Keratinocyte (primary cell): ENCODE measurements at regions not wholly inside any gene's neighbourhood (a gene's known extent, or its start where the extent isn't known, plus 50 kb on each side); places are given as distances from the start of the nearest gene placed in this dataset.

Source experiments
- DNase-seq: peaks from one replicate; pipeline ENCODE4 v3.0.0-alpha.2; 2011; ENCODE audit warnings: low read depth, missing footprints, low spot score
- FAIRE-seq: peaks from 2 replicates; lab custom pipeline; 2011; peaks lifted over from hg19 to GRCh38; lab: Jason Lieb, UNC
- H2AFZ ChIP-seq: 2 replicates; pipeline ENCODE4 v1.6.0; 2012; ENCODE audit warnings: low read length, control low read depth, inconsistent platforms; ENCODE audit not compliant: control insufficient read depth
- H3K27ac ChIP-seq: 2 replicates; pipeline ENCODE4 v1.5.1; 2011; ENCODE audit warnings: low read length; ENCODE audit not compliant: control insufficient read depth, insufficient read depth
- H3K27me3 ChIP-seq: 3 replicates; pipeline ENCODE4 v1.6.0; 2011; ENCODE audit warnings: low read length; ENCODE audit not compliant: control insufficient read depth, insufficient read depth; ENCODE audit errors: extremely low read depth
- H3K36me3 ChIP-seq, 2 experiments: 2 replicates in 1 of 2; 3 replicates in 1 of 2; pipeline ENCODE4 v1.5.1; 2011; ENCODE audit warnings: low read length in 2 of 2, mild to moderate bottlenecking in 1 of 2; ENCODE audit not compliant: control insufficient read depth in 2 of 2, insufficient read depth in 2 of 2; ENCODE audit errors: extremely low read depth in 1 of 2
- H3K4me1 ChIP-seq: 3 replicates; pipeline ENCODE4 v1.5.1; 2011; ENCODE audit warnings: low read length; ENCODE audit not compliant: control insufficient read depth, insufficient read depth; ENCODE audit errors: extremely low read depth
- H3K4me2 ChIP-seq: 3 replicates; pipeline ENCODE4 v1.6.0; 2011; ENCODE audit warnings: low read depth, low read length; ENCODE audit not compliant: control insufficient read depth, insufficient read depth; ENCODE audit errors: extremely low read depth
- H3K4me3 ChIP-seq, 3 experiments: fragments of 200-600 bp in 1 of 3; sonication (generic) in 1 of 3; 2 replicates in 2 of 3; 3 replicates in 1 of 3; pipeline ENCODE4 v1.5.1; 2011 to 2016; ENCODE audit warnings: low read length in 3 of 3, mild to moderate bottlenecking in 3 of 3, control low read depth in 2 of 3, inconsistent platforms in 1 of 3, low read depth in 1 of 3, mixed read lengths in 1 of 3, mixed run types in 1 of 3, moderate library complexity in 1 of 3; ENCODE audit not compliant: control insufficient read depth in 2 of 3, insufficient read depth in 2 of 3; ENCODE audit errors: extremely low read depth in 1 of 3
- H3K79me2 ChIP-seq: 2 replicates; pipeline ENCODE4 v1.6.0; 2012; ENCODE audit warnings: low read length; ENCODE audit not compliant: control insufficient read depth, insufficient read depth
- H3K9ac ChIP-seq: 3 replicates; pipeline ENCODE4 v1.6.0; 2011; ENCODE audit warnings: low read length; ENCODE audit not compliant: control insufficient read depth, insufficient read depth; ENCODE audit errors: extremely low read depth
- H3K9me1 ChIP-seq: 3 replicates; pipeline ENCODE4 v1.6.0; 2011; ENCODE audit warnings: low read length; ENCODE audit not compliant: control insufficient read depth, insufficient read depth; ENCODE audit errors: extremely low read depth
- H3K9me3 ChIP-seq: 2 replicates; pipeline ENCODE4 v1.5.1; 2012; ENCODE audit warnings: low read depth, low read length; ENCODE audit not compliant: control insufficient read depth
- H4K20me1 ChIP-seq: 3 replicates; pipeline ENCODE4 v1.6.0; 2011; ENCODE audit warnings: low read length; ENCODE audit not compliant: control insufficient read depth, insufficient read depth; ENCODE audit errors: extremely low read depth
- EZH2 ChIP-seq: IDR thresholded peaks from one replicate; pipeline ENCODE4 v1.6.1; 2012; ENCODE audit warnings: inconsistent platforms, mild to moderate bottlenecking, low read length, moderate library complexity
- dilution Hi-C: fragments of 300-500 bp; cut with MboI; formaldehyde crosslinking; loops from one replicate; pipeline ENCODE4 v1.7.0; 2020; ENCODE audit warnings: low sequenced_read_pairs; ENCODE audit not compliant: extremely low pct_ligation_motif_present
- TF ChIP-seq, protein P1 (sequence below), 3 experiments: IDR thresholded peaks in 1 of 3; conservative IDR thresholded peaks in 1 of 3; optimal IDR thresholded peaks in 1 of 3; 2 replicates in 2 of 3; 3 replicates in 1 of 3; pipeline versions ENCODE3 to v1.5.1; 2011; ENCODE audit warnings: low read length in 3 of 3, mild to moderate bottlenecking in 3 of 3, moderate library complexity in 2 of 3, control low read depth in 1 of 3, inconsistent platforms in 1 of 3; ENCODE audit not compliant: insufficient read depth in 2 of 3; ENCODE audit errors: extremely low read depth in 1 of 3

DNA sequence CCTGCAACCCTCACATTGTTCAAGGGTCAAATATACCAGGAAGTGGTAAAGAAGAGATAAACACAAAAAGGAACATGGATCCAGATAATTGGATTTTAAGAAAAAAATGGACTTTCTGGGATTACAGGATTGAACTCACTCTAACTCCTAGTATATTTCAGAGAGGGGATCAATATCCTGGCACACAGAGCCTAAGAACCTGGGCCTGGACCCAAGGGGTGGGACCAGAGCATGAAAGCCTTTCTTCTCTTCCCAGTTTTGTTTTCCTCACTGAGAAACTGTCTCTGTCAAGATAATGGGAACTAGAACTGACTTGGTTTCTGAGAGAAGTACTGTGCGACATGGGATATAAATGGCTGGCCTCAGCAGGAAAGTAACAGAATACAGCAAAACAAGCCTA is 422.8 kb upstream of the STXBP6 start:
- Histone ChIP-seq H3K79me2 (no peaks in the 10 kb centered on the region), H3K9ac (no peak overlapping the region), H3K4me2 (no peak overlapping the region), H3K9me1 (no peaks in the 10 kb centered on the region), H4K20me1 (no peaks in the 10 kb centered on the region), H3K27me3 (no peaks in the 10 kb centered on the region), H2AFZ (no peak overlapping the region), H3K27ac (no peak overlapping the region), H3K9me3 (no peaks in the 10 kb centered on the region), H3K4me3 (no peak overlapping the region), H3K4me1 (no peaks in the 10 kb centered on the region), H3K36me3 (no peaks in the 10 kb centered on the region)
- DNase-seq (no peak), FAIRE-seq (no peak)
- dilution Hi-C loops, result no loop called here
- no peak for TF ChIP-seq EZH2
- TF ChIP-seq, protein P1, sequence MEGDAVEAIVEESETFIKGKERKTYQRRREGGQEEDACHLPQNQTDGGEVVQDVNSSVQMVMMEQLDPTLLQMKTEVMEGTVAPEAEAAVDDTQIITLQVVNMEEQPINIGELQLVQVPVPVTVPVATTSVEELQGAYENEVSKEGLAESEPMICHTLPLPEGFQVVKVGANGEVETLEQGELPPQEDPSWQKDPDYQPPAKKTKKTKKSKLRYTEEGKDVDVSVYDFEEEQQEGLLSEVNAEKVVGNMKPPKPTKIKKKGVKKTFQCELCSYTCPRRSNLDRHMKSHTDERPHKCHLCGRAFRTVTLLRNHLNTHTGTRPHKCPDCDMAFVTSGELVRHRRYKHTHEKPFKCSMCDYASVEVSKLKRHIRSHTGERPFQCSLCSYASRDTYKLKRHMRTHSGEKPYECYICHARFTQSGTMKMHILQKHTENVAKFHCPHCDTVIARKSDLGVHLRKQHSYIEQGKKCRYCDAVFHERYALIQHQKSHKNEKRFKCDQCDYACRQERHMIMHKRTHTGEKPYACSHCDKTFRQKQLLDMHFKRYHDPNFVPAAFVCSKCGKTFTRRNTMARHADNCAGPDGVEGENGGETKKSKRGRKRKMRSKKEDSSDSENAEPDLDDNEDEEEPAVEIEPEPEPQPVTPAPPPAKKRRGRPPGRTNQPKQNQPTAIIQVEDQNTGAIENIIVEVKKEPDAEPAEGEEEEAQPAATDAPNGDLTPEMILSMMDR (optimal IDR thresholded peaks at IDR 0.05 in 1 of 3, IDR thresholded peaks at IDR 0.05 in 1 of 3, conservative IDR thresholded peaks at IDR 0.05 in 1 of 3; ENCODE audit: extremely low read depth in 1 of 3, insufficient read depth in 2 of 3, low read length in 3 of 3), result no peak

DNA sequence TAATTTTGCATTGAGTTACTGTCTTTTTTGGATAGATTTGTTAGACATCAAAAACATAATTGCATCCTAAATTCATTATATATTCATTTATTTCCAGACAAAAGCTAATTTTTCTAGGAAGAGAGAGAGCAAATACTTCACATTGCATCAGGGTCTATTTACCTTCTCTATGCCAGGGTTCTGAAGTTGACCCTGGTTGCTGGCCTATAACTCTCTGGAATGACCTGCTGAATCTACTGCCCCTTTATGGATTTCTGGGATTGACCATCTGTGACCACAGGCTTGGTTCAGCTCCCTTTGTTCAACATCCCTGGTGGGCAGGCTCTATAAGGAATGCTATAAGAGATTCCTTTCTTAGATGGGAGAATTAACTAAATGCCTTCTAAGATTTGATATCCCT is 414.8 kb upstream of the STXBP6 start:
- no peak for TF ChIP-seq EZH2
- TF ChIP-seq, protein P1 (optimal IDR thresholded peaks at IDR 0.05 in 1 of 3, IDR thresholded peaks at IDR 0.05 in 1 of 3, conservative IDR thresholded peaks at IDR 0.05 in 1 of 3; ENCODE audit: extremely low read depth in 1 of 3, insufficient read depth in 2 of 3, low read length in 3 of 3), result no peak
- no peaks in the 10 kb centered on the region for H3K27me3 ChIP-seq
- FAIRE-seq (no peak), DNase-seq (no peak)
- dilution Hi-C loops, result no loop called here
- no peaks in the 10 kb centered on the region for H3K36me3 ChIP-seq
- no peak overlapping the region for H3K4me2 ChIP-seq
- peaks cover 2% of the 10 kb centered on the region for H3K9me3 ChIP-seq
- no peak overlapping the region for H3K9ac ChIP-seq
- H3K9me1 ChIP-seq, result no peaks in the 10 kb centered on the region
- H2AFZ ChIP-seq, result no peak overlapping the region
- H3K27ac ChIP-seq, result no peak overlapping the region
- H4K20me1 ChIP-seq, result no peaks in the 10 kb centered on the region
- no peak overlapping the region for H3K4me3 ChIP-seq
- H3K79me2 ChIP-seq, result no peaks in the 10 kb centered on the region
- H3K4me1 ChIP-seq, result no peaks in the 10 kb centered on the region
